ENCODE measurements at regions not wholly inside any gene's neighbourhood (a gene's known extent, or its start where the extent isn't known, plus 50 kb on each side); places are given as distances from the start of the nearest gene placed in this dataset.

DNA sequence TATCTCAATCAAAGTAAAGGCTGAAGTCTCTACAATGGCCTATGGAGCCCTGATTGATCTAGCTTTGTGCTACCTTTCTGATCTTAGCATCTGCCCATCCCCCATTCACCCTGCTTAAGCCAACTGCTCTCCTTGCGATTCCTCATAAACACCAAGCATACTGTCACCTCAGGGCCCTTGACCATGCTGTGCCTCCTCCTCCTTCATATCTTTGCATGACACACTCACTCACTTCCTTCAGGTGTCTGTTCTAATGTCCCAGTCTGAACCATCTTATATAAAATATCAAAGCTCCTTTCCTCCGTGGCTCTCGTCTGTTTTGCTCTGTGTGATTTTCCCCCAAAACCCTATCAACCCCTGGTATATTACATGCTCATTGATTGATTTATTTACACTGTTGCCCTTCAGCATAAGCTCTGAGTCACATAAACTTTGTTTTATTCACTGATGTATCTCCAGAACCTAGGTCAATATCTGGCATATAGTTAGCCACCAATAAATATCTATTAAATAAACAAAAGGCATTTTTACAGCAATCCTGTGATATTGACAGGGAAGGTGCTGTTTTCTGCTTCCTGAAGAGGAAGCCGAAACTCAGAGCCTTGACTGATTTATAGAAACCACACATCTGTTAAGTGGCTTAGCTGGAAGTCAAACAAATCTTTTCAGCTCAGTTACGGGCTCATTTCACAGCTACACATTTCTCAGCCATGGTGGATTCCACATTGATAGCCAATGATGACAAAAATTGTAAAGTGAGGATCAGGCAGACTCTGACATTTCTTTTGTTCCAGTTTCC lies 103.6 kb downstream of the BOD1 start:
- TF ChIP-seq, protein P1, sequence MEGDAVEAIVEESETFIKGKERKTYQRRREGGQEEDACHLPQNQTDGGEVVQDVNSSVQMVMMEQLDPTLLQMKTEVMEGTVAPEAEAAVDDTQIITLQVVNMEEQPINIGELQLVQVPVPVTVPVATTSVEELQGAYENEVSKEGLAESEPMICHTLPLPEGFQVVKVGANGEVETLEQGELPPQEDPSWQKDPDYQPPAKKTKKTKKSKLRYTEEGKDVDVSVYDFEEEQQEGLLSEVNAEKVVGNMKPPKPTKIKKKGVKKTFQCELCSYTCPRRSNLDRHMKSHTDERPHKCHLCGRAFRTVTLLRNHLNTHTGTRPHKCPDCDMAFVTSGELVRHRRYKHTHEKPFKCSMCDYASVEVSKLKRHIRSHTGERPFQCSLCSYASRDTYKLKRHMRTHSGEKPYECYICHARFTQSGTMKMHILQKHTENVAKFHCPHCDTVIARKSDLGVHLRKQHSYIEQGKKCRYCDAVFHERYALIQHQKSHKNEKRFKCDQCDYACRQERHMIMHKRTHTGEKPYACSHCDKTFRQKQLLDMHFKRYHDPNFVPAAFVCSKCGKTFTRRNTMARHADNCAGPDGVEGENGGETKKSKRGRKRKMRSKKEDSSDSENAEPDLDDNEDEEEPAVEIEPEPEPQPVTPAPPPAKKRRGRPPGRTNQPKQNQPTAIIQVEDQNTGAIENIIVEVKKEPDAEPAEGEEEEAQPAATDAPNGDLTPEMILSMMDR (IDR thresholded peaks at IDR 0.05): no peak
- no peak for TF ChIP-seq POLR2A (IDR thresholded peaks at IDR 0.05)
